Activated T-cell treated with anti-CD3 and anti-CD28 coated beads, Interleukin-2, amount 50 U/mL, for 72 hours (primary cell): ENCODE measurements at regions not wholly inside any gene's neighbourhood (a gene's known extent, or its start where the extent isn't known, plus 50 kb on each side); places are given as distances from the start of the nearest gene placed in this dataset.

ENCODE experiments used
- ATAC-seq, 2 donors: fragments of 150-1000 bp; cut with Tn5 transposase; replicated peaks in 1 of 2; 2 replicates each; pipeline ENCODE4 v1.10.0; 2021; ENCODE audit warnings: moderate library complexity in 2 of 2, mild to moderate bottlenecking in 1 of 2
- DNase-seq, 2 donors: peaks; one replicate each; pipeline ENCODE4 v3.0.0; 2021 to 2022; ENCODE audit warnings: mixed read lengths in 1 of 2
- H3K27ac Mint-ChIP-seq: one replicate; pipeline ENCODE4 v1.8.0; 2022; ENCODE audit warnings: mild to moderate bottlenecking, moderate library complexity, mixed read lengths
- H3K27me3 Mint-ChIP-seq: one replicate; pipeline ENCODE4 v1.8.0; 2022; ENCODE audit warnings: low read depth, mixed read lengths
- H3K36me3 Mint-ChIP-seq, 2 donors: one replicate each; pipeline ENCODE4 v1.8.0; 2022; ENCODE audit warnings: mixed read lengths in 2 of 2, mild to moderate bottlenecking in 1 of 2; ENCODE audit not compliant: insufficient read depth in 2 of 2
- H3K4me1 Mint-ChIP-seq: one replicate; pipeline ENCODE4 v1.8.0; 2022; ENCODE audit warnings: low read depth, mixed read lengths
- H3K4me3 Mint-ChIP-seq, 2 donors: one replicate each; pipeline ENCODE4 v1.8.0; 2022; ENCODE audit warnings: mild to moderate bottlenecking in 2 of 2, mixed read lengths in 2 of 2, moderate library complexity in 2 of 2
- H3K9me3 Mint-ChIP-seq, 2 donors: one replicate each; pipeline ENCODE4 v1.8.0; 2022; ENCODE audit warnings: mixed read lengths in 2 of 2

GRCh38 chr5:158470764-158471534 lies 612.0 kb upstream of the CLINT1 start:
- H3K4me3 Mint-ChIP-seq, result no peak overlapping the region
- H3K27me3 Mint-ChIP-seq, result peaks cover 6% of the 10 kb centered on the region

GRCh38 chr5:158468444-158468843 lies 609.5 kb upstream of the CLINT1 start:
- Mint-ChIP-seq H3K27ac (no peak overlapping the region), H3K36me3 (no peaks in the 10 kb centered on the region)
- ATAC-seq, result no peak

More at GRCh38 chr5:158470764-158471534, 612.0 kb upstream of the CLINT1 start:
- H3K4me1 Mint-ChIP-seq, result no peaks in the 10 kb centered on the region
- no peak for DNase-seq
- peaks cover 0 to 2% of the 10 kb centered on the region in 2 donors for H3K9me3 Mint-ChIP-seq
- no peak for ATAC-seq
- H3K36me3 Mint-ChIP-seq, result peaks cover 0 to 1% of the 10 kb centered on the region in 2 donors
- H3K27ac Mint-ChIP-seq, result no peak overlapping the region

GRCh38 chr5:158466191-158466590 lies 607.2 kb upstream of the CLINT1 start:
- DNase-seq (no peak), ATAC-seq (no peak)
- Mint-ChIP-seq H3K4me1 (peaks cover 13% of the 10 kb centered on the region), H3K27ac (no peak overlapping the region), H3K27me3 (no peaks in the 10 kb centered on the region), H3K9me3 (no peaks in the 10 kb centered on the region), H3K36me3 (no peaks in the 10 kb centered on the region), H3K4me3 (no peak overlapping the region)

More at GRCh38 chr5:158468444-158468843, 609.5 kb upstream of the CLINT1 start:
- H3K4me3 Mint-ChIP-seq, result no peak overlapping the region
- no peaks in the 10 kb centered on the region for H3K27me3 Mint-ChIP-seq
- DNase-seq, result no peak
- peaks cover 13% of the 10 kb centered on the region for H3K4me1 Mint-ChIP-seq
- no peaks in the 10 kb centered on the region for H3K9me3 Mint-ChIP-seq

- DNase-seq (no peak), ATAC-seq (no peak)
- Mint-ChIP-seq H3K9me3 (no peaks in the 10 kb centered on the region), H3K4me3 (no peak overlapping the region), H3K36me3 (no peaks in the 10 kb centered on the region), H3K27me3 (no peaks in the 10 kb centered on the region), H3K27ac (no peak overlapping the region), H3K4me1 (peaks cover 13% of the 10 kb centered on the region)
Measured at GRCh38 chr5:158465086-158465972, 606.4 kb upstream of the CLINT1 start.

GRCh38 chr5:158464383-158464782 lies 605.4 kb upstream of the CLINT1 start:
- peaks cover 0 to under 1% of the 10 kb centered on the region in 2 donors for H3K9me3 Mint-ChIP-seq
- H3K36me3 Mint-ChIP-seq, result no peaks in the 10 kb centered on the region
- peak overlapping the region; percentile 40 for H3K27ac Mint-ChIP-seq
- no peaks in the 10 kb centered on the region for H3K27me3 Mint-ChIP-seq
- DNase-seq (no peak), ATAC-seq (no peak)
- no peak overlapping the region for H3K4me3 Mint-ChIP-seq
- H3K4me1 Mint-ChIP-seq, result peaks cover 13% of the 10 kb centered on the region

- Mint-ChIP-seq H3K27me3 (no peaks in the 10 kb centered on the region), H3K27ac (peak overlapping the region; percentile 40), H3K4me1 (peaks cover 13% of the 10 kb centered on the region), H3K36me3 (no peaks in the 10 kb centered on the region), H3K9me3 (peaks cover 0 to 1% of the 10 kb centered on the region in 2 donors), H3K4me3 (no peak overlapping the region)
- ATAC-seq (peak; percentile 38 to 47), DNase-seq (peak in 1 of 2 donors; percentile 5)
Measured at GRCh38 chr5:158463938-158464337, 605.0 kb upstream of the CLINT1 start.

GRCh38 chr5:158463188-158463587 lies 604.2 kb upstream of the CLINT1 start:
- H3K27ac Mint-ChIP-seq, result no peak overlapping the region
- no peaks in the 10 kb centered on the region for H3K27me3 Mint-ChIP-seq

GRCh38 chr5:158462349-158463114 lies 603.6 kb upstream of the CLINT1 start:
- no peak overlapping the region for H3K27ac Mint-ChIP-seq

More at GRCh38 chr5:158463188-158463587, 604.2 kb upstream of the CLINT1 start:
- ATAC-seq, result no peak
- DNase-seq, result no peak
- Mint-ChIP-seq H3K4me3 (no peak overlapping the region), H3K9me3 (peaks cover 0 to 1% of the 10 kb centered on the region in 2 donors), H3K4me1 (peaks cover 13% of the 10 kb centered on the region), H3K36me3 (no peaks in the 10 kb centered on the region)

GRCh38 chr5:158461240-158461854 lies 602.4 kb upstream of the CLINT1 start:
- ATAC-seq (no peak), DNase-seq (no peak)
- H3K27ac Mint-ChIP-seq, result no peak overlapping the region
- H3K4me3 Mint-ChIP-seq, result no peak overlapping the region
- no peaks in the 10 kb centered on the region for H3K36me3 Mint-ChIP-seq
- H3K4me1 Mint-ChIP-seq, result peaks cover 13% of the 10 kb centered on the region
- H3K9me3 Mint-ChIP-seq, result peaks cover 0 to 1% of the 10 kb centered on the region in 2 donors
- H3K27me3 Mint-ChIP-seq, result no peaks in the 10 kb centered on the region

More at GRCh38 chr5:158462349-158463114, 603.6 kb upstream of the CLINT1 start:
- no peak for ATAC-seq
- H3K36me3 Mint-ChIP-seq, result no peaks in the 10 kb centered on the region
- peaks cover 13% of the 10 kb centered on the region for H3K4me1 Mint-ChIP-seq
- no peak for DNase-seq
- peaks cover 0 to 1% of the 10 kb centered on the region in 2 donors for H3K9me3 Mint-ChIP-seq
- H3K4me3 Mint-ChIP-seq, result no peak overlapping the region
- no peaks in the 10 kb centered on the region for H3K27me3 Mint-ChIP-seq

- no peaks in the 10 kb centered on the region for H3K4me1 Mint-ChIP-seq
- no peaks in the 10 kb centered on the region for H3K36me3 Mint-ChIP-seq
- DNase-seq, result no peak
- ATAC-seq, result no peak
- no peaks in the 10 kb centered on the region for H3K27me3 Mint-ChIP-seq
- H3K27ac Mint-ChIP-seq, result no peak overlapping the region
- no peak overlapping the region for H3K4me3 Mint-ChIP-seq
- peaks cover 0 to 1% of the 10 kb centered on the region in 2 donors for H3K9me3 Mint-ChIP-seq
Measured at GRCh38 chr5:158458086-158458485, 599.1 kb upstream of the CLINT1 start.

- no peak overlapping the region for H3K27ac Mint-ChIP-seq
- H3K27me3 Mint-ChIP-seq, result no peaks in the 10 kb centered on the region
- DNase-seq (peak; percentile 1 to 6), ATAC-seq (peak; percentile 18 to 52)
- H3K9me3 Mint-ChIP-seq, result peaks cover 0 to 1% of the 10 kb centered on the region in 2 donors
- H3K4me3 Mint-ChIP-seq, result no peak overlapping the region
- H3K4me1 Mint-ChIP-seq, result no peaks in the 10 kb centered on the region
- H3K36me3 Mint-ChIP-seq, result no peaks in the 10 kb centered on the region
Measured at GRCh38 chr5:158456756-158457155, 597.8 kb upstream of the CLINT1 start.

GRCh38 chr5:158456241-158456640 lies 597.3 kb upstream of the CLINT1 start:
- peaks cover 0 to 1% of the 10 kb centered on the region in 2 donors for H3K9me3 Mint-ChIP-seq
- DNase-seq, result no peak
- no peaks in the 10 kb centered on the region for H3K27me3 Mint-ChIP-seq
- no peaks in the 10 kb centered on the region for H3K4me1 Mint-ChIP-seq
- no peak overlapping the region for H3K27ac Mint-ChIP-seq
- no peaks in the 10 kb centered on the region for H3K36me3 Mint-ChIP-seq
- no peak overlapping the region for H3K4me3 Mint-ChIP-seq
- no peak for ATAC-seq
